ENCODE measurements at regions not wholly inside any gene's neighbourhood (a gene's known extent, or its start where the extent isn't known, plus 50 kb on each side); places are given as distances from the start of the nearest gene placed in this dataset.

DNA sequence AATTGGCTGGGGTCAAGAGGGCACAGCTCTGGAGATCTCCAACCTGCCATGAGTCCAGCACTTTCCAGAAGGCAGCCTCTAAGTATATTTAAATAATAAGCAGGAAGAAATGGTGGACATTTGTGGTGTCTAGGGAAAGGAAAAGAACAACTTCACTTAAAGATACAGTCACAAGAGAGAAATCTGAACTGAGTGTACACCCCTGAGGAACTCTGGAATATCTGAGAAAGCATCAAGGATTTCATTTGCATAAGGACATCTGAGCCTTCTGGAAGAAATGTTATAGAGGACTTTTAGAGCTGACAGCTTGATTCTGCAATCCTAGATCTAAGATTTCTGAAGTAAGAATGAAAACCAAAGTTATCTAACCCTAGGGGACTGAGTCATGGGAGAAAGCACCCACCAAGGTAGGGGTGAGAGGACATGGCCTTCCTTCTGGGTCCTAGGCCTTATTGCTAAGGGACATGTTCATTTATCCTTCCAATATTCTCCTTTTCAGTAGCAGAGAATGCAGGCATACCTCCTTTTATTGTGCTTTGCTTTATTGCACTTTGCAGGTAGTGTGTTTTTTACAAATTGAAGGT is 253.4 kb upstream of the SLC24A2 start (continued):
- TF ChIP-seq MYBL2 (CRISPR knock-in tag; IDR thresholded peaks at IDR 0.05) (no peak), NFATC4 (CRISPR knock-in tag; IDR thresholded peaks at IDR 0.05) (no peak), ZNF121 (CRISPR knock-in tag; IDR thresholded peaks at IDR 0.05) (no peak), FOXK1 (CRISPR knock-in tag; IDR thresholded peaks at IDR 0.05) (no peak)
- TF ChIP-seq, protein P1, sequence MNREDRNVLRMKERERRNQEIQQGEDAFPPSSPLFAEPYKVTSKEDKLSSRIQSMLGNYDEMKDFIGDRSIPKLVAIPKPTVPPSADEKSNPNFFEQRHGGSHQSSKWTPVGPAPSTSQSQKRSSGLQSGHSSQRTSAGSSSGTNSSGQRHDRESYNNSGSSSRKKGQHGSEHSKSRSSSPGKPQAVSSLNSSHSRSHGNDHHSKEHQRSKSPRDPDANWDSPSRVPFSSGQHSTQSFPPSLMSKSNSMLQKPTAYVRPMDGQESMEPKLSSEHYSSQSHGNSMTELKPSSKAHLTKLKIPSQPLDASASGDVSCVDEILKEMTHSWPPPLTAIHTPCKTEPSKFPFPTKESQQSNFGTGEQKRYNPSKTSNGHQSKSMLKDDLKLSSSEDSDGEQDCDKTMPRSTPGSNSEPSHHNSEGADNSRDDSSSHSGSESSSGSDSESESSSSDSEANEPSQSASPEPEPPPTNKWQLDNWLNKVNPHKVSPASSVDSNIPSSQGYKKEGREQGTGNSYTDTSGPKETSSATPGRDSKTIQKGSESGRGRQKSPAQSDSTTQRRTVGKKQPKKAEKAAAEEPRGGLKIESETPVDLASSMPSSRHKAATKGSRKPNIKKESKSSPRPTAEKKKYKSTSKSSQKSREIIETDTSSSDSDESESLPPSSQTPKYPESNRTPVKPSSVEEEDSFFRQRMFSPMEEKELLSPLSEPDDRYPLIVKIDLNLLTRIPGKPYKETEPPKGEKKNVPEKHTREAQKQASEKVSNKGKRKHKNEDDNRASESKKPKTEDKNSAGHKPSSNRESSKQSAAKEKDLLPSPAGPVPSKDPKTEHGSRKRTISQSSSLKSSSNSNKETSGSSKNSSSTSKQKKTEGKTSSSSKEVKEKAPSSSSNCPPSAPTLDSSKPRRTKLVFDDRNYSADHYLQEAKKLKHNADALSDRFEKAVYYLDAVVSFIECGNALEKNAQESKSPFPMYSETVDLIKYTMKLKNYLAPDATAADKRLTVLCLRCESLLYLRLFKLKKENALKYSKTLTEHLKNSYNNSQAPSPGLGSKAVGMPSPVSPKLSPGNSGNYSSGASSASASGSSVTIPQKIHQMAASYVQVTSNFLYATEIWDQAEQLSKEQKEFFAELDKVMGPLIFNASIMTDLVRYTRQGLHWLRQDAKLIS (CRISPR knock-in tag; IDR thresholded peaks at IDR 0.05; ENCODE audit: borderline replicate concordance) = no peak
- TF ChIP-seq, protein P2, sequence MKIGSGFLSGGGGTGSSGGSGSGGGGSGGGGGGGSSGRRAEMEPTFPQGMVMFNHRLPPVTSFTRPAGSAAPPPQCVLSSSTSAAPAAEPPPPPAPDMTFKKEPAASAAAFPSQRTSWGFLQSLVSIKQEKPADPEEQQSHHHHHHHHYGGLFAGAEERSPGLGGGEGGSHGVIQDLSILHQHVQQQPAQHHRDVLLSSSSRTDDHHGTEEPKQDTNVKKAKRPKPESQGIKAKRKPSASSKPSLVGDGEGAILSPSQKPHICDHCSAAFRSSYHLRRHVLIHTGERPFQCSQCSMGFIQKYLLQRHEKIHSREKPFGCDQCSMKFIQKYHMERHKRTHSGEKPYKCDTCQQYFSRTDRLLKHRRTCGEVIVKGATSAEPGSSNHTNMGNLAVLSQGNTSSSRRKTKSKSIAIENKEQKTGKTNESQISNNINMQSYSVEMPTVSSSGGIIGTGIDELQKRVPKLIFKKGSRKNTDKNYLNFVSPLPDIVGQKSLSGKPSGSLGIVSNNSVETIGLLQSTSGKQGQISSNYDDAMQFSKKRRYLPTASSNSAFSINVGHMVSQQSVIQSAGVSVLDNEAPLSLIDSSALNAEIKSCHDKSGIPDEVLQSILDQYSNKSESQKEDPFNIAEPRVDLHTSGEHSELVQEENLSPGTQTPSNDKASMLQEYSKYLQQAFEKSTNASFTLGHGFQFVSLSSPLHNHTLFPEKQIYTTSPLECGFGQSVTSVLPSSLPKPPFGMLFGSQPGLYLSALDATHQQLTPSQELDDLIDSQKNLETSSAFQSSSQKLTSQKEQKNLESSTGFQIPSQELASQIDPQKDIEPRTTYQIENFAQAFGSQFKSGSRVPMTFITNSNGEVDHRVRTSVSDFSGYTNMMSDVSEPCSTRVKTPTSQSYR (CRISPR knock-in tag; IDR thresholded peaks at IDR 0.05) = no peak

DNA sequence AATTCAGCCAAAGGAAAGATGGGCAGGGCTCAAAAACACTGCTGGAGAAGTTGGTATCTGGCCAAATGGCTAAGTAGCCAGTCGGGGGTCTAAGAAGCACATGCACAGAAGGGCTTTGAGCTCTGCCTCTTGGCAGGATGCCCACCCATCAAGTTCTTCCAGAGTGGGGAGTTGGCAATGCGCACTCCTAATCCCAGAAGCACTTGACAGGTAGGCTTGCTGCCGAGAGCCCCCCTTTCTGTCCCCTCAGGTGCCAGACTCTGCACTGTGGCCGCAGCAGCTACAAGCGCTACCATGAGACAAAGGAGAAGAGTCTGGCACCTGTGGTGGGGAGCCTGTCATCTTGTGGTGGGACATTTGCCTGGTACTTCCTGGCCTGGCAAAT is 252.9 kb upstream of the SLC24A2 start:
- no peak for TF ChIP-seq FOXK1 (CRISPR knock-in tag; IDR thresholded peaks at IDR 0.05)
- TF ChIP-seq SMAD3 (CRISPR knock-in tag; IDR thresholded peaks at IDR 0.05; ENCODE audit: borderline replicate concordance) = no peak
- TF ChIP-seq, protein P3, sequence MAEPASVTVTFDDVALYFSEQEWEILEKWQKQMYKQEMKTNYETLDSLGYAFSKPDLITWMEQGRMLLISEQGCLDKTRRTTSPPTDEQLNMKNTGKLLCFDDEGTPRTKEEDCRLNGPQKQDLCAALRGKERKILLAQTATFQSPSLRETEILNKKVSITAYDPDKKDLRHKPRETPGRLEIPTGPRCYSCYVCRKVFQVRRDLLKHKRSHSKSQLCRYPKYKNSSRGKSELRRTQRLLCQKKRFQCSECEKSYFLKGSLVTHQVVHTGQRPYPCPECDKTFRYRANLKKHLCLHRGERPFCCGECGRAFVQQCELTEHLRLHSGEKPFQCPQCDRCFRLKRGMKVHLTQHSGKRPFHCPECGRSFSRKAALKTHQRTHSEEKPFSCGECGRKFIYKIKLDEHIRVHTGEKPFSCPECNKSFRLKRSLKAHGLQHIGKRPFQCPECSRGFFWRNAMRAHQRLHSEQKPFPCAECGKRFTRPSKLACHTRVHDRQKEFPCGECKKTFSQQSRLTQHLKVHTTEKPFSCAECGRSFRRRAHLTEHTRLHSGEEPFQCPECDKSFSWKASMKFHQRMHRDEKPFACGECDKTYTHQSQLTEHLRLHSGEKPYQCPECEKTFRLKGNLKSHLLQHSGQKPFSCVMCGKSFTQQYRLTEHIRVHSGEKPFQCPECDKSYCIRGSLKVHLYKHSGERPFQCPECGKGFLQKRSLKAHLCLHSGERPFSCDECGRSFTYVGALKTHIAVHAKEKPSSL (CRISPR knock-in tag; conservative IDR thresholded peaks at IDR 0.05) = no peak
- TF ChIP-seq, protein P4, sequence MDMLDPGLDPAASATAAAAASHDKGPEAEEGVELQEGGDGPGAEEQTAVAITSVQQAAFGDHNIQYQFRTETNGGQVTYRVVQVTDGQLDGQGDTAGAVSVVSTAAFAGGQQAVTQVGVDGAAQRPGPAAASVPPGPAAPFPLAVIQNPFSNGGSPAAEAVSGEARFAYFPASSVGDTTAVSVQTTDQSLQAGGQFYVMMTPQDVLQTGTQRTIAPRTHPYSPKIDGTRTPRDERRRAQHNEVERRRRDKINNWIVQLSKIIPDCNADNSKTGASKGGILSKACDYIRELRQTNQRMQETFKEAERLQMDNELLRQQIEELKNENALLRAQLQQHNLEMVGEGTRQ (CRISPR knock-in tag; IDR thresholded peaks at IDR 0.05) = no peak
- ATAC-seq (peak; percentile 6), DNase-seq (ENCODE audit: low spot score) (no peak)
- Mint-ChIP-seq H3K27me3 (ENCODE audit: low read depth) (peaks cover 10% of the 10 kb centered on the region), H3K27ac (peak overlapping the region; percentile 73; the same call in 1 of the 2 replicates), H3K4me3 (0 out of 2 replicates have a peak overlapping the region, but pooled peaks have one; percentile 10), H3K4me1 (peaks cover 57% of the 10 kb centered on the region), H3K9me3 (no peaks in the 10 kb centered on the region), H3K36me3 (no peaks in the 10 kb centered on the region)
- POLR2A ChIA-PET = no interaction called here
- CTCF ChIA-PET = no interaction called here

DNA sequence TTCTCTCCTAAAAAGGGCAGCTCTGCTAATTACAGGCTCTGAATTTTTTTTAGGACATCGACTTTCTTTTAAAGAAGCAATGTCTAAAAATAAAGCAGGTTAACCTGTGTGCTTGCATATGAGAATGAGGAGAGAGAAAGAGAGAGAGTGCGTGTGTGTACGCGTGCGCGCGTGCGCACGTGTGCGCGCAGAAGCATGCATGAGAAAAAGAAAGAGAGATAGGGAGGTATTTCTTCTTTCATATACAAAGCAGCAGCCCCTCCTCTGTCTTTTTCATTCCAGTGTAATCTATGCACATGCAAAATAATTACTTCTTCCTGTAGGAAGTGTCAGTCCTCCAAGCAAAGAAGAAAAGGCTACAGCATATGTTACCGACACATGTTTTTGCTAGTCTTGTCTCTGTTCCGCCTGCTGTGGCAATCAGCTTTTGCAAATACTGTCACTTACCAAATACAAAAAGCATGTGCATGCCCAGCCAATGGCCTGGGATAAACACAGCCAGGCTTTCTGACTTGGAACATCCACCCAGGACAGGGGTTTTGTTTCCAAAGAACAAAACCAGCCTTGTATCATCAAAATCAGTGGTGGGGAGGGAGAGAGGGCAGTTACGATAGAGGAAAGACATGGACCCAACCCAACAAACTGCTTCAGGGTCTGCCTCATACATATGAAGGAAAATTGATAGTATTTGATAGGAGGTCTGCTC is 252.3 kb upstream of the SLC24A2 start:
- H3K4me3 Mint-ChIP-seq = peak overlapping the region; percentile 10; the same call in 1 of the 2 replicates
- H3K4me1 Mint-ChIP-seq = peaks cover 57% of the 10 kb centered on the region
- CTCF ChIA-PET = no interaction called here
- no peaks in the 10 kb centered on the region for H3K36me3 Mint-ChIP-seq
- H3K9me3 Mint-ChIP-seq = no peaks in the 10 kb centered on the region
- TF ChIP-seq, protein P5, sequence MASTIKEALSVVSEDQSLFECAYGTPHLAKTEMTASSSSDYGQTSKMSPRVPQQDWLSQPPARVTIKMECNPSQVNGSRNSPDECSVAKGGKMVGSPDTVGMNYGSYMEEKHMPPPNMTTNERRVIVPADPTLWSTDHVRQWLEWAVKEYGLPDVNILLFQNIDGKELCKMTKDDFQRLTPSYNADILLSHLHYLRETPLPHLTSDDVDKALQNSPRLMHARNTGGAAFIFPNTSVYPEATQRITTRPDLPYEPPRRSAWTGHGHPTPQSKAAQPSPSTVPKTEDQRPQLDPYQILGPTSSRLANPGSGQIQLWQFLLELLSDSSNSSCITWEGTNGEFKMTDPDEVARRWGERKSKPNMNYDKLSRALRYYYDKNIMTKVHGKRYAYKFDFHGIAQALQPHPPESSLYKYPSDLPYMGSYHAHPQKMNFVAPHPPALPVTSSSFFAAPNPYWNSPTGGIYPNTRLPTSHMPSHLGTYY (CRISPR knock-in tag; IDR thresholded peaks at IDR 0.05) = no peak
- TF ChIP-seq, protein P6, sequence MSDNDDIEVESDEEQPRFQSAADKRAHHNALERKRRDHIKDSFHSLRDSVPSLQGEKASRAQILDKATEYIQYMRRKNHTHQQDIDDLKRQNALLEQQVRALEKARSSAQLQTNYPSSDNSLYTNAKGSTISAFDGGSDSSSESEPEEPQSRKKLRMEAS (CRISPR knock-in tag; IDR thresholded peaks at IDR 0.05) = peak; percentile 32; the same call in 1 of the 2 replicates
- TF ChIP-seq, protein P7, sequence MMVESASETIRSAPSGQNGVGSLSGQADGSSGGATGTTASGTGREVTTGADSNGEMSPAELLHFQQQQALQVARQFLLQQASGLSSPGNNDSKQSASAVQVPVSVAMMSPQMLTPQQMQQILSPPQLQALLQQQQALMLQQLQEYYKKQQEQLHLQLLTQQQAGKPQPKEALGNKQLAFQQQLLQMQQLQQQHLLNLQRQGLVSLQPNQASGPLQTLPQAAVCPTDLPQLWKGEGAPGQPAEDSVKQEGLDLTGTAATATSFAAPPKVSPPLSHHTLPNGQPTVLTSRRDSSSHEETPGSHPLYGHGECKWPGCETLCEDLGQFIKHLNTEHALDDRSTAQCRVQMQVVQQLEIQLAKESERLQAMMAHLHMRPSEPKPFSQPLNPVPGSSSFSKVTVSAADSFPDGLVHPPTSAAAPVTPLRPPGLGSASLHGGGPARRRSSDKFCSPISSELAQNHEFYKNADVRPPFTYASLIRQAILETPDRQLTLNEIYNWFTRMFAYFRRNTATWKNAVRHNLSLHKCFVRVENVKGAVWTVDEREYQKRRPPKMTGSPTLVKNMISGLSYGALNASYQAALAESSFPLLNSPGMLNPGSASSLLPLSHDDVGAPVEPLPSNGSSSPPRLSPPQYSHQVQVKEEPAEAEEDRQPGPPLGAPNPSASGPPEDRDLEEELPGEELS (CRISPR knock-in tag; IDR thresholded peaks at IDR 0.05) = peak; percentile 85; the same call in 1 of the 2 replicates
- H3K27me3 Mint-ChIP-seq (ENCODE audit: low read depth) = peaks cover 10% of the 10 kb centered on the region
- DNase-seq (ENCODE audit: low spot score) (no peak), ATAC-seq (peak; percentile 83)
- POLR2A ChIA-PET = no interaction called here
- H3K27ac Mint-ChIP-seq = peak overlapping the region; percentile 87
